ENCODE measurements at regions not wholly inside any gene's neighbourhood (a gene's known extent, or its start where the extent isn't known, plus 50 kb on each side); places are given as distances from the start of the nearest gene placed in this dataset.

DNA sequence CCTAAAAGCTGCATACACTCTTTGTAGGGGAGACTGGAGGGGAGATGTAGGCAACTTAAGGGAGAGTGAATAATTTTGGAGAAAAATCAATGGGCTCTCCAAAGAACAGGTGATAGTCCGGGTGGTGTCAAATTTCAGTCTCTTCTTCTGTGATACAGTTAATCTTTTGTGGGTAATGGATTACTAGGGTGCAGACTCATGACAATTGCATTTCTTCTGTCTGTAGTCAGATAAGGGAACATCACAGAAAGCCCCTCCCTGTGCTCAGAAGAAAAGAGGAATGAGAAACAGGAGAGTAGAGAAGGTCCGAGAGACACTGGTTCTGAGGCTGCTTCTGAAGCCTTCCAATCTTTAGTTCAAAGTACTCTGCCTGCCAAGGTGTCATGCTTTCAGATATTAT lies 1140.7 kb upstream of the LRRN3 start:
- TF ChIP-seq, protein P1, sequence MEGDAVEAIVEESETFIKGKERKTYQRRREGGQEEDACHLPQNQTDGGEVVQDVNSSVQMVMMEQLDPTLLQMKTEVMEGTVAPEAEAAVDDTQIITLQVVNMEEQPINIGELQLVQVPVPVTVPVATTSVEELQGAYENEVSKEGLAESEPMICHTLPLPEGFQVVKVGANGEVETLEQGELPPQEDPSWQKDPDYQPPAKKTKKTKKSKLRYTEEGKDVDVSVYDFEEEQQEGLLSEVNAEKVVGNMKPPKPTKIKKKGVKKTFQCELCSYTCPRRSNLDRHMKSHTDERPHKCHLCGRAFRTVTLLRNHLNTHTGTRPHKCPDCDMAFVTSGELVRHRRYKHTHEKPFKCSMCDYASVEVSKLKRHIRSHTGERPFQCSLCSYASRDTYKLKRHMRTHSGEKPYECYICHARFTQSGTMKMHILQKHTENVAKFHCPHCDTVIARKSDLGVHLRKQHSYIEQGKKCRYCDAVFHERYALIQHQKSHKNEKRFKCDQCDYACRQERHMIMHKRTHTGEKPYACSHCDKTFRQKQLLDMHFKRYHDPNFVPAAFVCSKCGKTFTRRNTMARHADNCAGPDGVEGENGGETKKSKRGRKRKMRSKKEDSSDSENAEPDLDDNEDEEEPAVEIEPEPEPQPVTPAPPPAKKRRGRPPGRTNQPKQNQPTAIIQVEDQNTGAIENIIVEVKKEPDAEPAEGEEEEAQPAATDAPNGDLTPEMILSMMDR (IDR thresholded peaks at IDR 0.05 in 4 of 5, conservative IDR thresholded peaks at IDR 0.05 in 1 of 5), result no peak
- no peak for TF ChIP-seq POLR2A (IDR thresholded peaks at IDR 0.05)
